ENCODE measurements at regions not wholly inside any gene's neighbourhood (a gene's known extent, or its start where the extent isn't known, plus 50 kb on each side); places are given as distances from the start of the nearest gene placed in this dataset.
"Not testable (repeated sequence)": the region's sequence is repeated elsewhere in the genome, so short reads cannot be mapped to it uniquely, and the experiment has no call there.

DNA sequence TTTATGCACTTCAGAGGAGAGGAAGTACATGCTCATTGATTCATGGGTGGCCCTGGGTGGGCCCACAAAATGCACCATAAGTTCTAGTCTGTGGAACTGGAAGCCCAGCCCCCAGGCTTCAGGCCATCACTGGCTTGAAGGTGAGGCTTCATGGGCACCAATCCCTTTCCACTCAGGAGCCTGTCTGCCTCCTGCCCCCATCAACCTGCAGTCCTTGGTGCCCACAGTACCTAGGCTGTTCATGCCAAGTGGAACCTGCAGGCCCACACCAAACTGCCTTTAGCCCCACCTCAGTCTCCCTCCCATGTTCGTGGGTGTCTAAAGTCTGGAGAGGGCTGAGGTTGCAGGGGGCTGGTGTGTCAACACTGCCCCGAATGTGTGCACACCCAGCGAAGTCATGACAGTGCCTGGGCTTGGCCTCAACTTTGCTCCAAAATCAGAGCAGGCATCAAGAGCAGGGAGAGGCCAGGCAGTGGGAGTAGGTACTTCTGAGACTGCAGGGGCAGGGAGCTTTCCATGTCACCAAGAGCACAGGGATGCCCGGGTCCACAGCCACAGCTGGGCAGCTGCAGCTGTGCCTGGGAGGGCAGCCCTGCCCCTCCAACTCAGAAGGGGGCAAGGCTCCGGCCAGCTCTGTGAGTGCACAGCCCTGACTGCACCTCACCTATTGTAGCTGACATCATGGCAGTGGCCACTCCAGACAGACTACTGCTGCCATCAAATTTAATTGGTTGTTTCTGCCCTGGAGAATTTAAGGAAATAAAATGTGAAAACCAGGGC lies 1250.4 kb upstream of the IGFBP7 start:
- no peak for DNase-seq (ENCODE audit: low spot score)

DNA sequence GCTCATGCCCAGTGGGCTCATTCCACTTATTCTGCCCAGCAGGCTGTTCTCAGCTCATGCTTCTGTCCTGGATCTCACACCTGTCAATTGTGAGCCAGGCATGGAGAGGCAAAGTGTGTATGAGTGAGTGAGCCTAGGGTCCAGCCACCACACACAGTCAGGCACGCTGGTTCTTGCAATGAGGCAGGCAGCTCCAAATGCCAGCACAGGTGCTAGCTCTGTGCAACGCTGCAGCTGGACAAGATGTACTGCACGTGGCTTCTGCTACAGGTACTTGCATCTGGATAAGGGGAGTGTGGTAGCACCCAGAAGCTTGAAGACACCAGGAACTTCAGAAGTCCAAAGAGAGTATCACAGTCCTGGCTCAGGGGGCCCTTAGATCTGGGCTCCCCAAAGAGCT lies 1249.4 kb upstream of the IGFBP7 start:
- no peak for DNase-seq (ENCODE audit: low spot score)

DNA sequence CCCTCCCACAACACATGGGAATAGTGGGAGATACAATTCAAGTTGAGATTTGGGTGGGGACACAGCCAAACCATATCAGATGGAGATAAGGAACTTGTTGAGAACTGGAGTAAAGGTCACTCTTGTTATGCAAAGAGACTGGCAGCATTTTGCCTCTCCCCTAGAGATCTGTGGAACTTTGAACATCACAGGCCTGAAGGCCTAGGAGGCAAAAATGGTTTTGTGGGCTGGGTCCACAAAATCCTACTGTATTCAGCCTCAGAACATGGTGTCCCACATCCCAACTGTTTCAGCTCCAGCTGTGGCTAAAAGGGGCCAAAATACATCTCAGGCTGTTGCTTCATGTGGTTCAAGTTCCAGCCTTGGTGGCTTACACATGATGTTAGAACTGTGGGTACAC lies 1247.8 kb upstream of the IGFBP7 start:
- no peak for DNase-seq (ENCODE audit: low spot score)

DNA sequence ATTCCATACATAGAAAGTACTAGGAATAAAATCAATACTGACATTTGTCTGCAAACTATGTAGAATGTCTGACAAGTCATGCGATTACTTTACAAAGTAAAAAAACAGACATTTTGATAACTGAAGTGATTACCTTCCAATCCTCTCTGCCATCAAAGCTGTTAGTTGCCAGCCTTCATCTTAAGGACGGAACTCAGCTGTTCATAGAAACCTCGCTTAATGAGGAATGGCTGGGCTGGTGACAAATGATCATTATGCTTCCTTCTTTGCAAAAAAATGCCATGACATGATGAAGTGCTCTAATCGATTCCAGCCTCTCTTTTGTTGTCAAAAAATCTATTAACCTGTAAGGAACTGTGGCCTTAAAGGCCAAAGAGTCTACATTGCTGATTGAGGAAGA lies 1214.9 kb upstream of the IGFBP7 start:
- DNase-seq (ENCODE audit: low spot score), result no peak

DNA sequence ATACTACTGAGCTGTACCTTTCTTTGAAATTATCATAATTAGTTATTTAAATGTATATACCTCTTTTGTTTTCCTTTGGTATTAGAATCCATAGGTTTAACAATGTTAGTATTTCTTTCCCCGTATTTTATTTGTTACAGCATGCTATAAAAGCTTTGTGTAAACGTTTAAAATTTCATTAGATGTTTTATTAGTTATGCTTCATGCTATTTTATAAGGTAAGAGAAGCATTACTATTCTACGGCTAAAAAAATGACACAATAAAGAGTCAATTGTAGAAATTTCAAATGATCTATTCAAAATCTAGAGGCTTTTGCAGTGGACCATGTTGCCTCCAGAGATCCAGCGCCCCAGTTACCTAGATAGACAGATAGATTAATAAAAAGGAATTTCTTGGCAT lies 1203.3 kb upstream of the IGFBP7 start:
- DNase-seq (ENCODE audit: low spot score), result no peak

DNA sequence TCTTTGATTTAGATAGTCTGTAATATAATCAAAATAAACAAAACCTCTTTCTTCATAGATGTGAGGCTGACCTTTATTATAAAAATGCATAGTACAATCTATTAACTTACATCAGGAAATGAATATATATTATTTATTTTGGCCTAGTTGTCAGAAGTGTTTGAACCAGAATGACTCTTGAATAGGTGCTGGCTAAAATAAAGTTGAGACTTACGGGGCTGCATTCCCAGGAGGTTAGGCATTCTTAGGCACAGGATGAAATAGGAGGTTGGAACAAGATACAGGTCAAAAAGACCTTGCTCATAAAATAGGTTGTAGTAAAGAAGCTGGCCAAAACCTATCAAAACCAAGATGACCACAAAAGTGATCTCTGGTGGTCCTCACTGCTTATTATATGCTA lies 1193.3 kb upstream of the IGFBP7 start:
- DNase-seq (ENCODE audit: low spot score), result no peak

DNA sequence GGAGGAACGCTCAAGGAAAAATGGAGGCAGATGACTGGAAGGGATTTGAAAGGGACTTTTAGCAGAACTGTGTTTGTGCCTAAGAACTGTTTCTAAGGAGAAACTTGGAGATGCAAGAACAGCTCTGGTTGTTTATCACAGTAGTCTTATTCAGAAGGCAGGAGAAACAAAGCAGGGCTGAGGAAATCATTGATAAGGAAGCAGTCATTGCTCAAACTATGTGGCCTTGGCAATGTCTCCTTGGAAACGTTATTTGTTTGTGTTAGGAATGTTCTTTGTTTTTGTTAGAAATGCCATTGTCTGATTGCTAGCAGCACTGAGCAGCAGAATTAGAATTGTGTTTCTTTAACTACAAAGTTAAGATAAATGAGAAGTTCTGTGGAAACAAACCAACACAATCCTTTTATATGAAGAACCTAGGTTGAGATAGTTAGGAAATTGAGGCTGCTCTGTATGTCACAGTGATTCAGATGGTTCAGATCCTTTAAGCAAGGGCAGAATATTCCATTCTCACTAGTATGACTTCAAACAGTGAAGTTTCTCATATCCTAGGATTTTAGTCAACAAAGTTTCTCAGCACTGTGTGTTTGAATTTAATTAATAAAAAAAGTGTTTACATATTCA lies 1191.3 kb upstream of the IGFBP7 start:
- peak; percentile 5 for DNase-seq (ENCODE audit: low spot score)

DNA sequence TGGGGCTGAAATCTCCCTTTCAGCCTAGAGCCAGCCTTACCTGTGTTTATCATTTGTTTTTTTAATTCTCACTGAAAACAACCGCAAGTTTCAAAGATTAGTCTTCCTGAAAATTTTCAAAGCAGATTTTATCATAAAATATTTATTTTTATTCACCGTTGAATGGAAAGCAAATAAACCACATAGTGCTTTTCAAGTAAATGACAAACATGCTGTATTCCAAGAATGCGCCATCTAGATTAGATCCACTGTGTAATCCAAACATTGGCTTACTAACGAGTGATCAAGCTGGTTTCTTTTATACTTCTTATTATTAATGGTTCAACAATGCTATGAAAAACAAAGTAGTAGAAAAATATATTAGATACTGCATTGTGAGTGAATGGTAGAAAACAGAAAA lies 1176.2 kb upstream of the IGFBP7 start:
- DNase-seq (ENCODE audit: low spot score), result no peak

DNA sequence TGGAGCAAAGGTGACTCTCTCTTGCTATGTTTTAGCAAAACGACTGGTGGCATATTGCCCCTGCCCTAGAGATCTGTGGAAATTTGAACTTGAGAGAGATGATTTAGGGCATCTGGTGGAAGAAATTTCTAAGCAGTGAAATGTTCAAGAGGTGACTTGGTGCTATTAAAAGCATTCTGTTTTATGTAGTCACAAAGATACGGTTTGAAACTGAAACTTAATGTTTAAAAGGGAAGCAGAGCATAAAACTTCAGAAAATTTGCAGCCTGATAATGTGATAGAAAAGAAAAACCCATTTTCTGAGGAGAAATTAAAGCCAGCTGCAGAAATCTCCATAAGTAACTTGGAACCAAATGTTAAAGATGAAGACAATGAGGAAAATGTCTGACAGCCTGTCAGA lies 1170.7 kb upstream of the IGFBP7 start:
- not testable (repeated sequence) for DNase-seq (ENCODE audit: low spot score)

DNA sequence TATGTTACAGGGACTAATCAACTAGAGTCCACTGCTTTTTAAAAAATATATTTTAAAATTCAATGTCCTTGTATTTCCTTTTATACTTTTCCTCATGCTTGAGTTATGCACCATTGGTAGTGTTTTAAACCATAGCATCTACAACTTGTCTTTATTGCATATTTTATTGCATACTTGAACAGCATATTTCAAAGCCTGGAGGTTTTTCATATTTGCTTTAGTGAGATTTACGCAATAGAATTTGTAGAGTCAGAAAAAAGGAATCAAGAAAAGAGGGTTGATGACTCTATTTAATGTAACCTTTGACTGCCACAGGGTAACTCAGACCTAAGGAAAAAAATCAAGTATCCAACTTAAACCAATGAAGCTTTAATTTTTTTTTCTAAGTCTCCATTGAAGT lies 1165.7 kb upstream of the IGFBP7 start:
- no peak for DNase-seq (ENCODE audit: low spot score)

DNA sequence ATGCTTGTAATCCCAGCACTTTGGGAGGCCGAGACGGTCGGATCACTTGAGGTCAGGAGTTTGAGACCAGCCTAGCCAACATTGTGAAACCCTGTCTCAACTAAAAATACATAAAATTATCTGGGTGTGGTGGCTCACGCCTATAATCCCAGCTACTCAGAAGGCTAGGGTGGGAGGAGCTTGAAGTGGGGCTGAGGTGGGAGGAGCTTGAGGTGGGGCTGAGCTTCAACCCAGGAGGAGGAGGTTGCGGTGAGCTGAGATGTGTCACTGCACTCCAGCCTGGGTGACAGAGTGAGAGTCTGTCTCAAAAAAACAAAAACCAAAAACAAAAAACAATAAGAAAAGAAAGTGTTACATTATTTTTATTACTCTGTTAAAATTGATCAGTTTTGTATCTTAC lies 1164.4 kb upstream of the IGFBP7 start:
- no peak for DNase-seq (ENCODE audit: low spot score)

DNA sequence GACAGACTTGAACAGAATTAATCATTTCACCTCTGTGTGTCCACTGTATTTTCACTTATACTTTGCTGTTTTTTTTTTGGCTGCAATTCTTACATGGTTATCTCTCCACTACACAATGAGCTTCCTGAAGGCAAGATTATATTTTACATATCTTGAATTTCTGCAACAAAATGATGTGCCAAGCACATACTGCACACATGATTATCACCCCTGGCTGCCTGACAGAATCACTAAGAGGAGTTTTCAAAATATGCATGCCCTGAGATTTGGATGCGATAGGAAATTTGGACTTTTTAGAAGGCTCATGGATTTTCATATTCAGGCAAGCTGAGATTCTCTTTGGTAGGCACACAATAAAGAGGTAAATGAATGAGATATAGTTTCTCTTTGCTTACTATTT lies 1162.1 kb upstream of the IGFBP7 start:
- no peak for DNase-seq (ENCODE audit: low spot score)

DNA sequence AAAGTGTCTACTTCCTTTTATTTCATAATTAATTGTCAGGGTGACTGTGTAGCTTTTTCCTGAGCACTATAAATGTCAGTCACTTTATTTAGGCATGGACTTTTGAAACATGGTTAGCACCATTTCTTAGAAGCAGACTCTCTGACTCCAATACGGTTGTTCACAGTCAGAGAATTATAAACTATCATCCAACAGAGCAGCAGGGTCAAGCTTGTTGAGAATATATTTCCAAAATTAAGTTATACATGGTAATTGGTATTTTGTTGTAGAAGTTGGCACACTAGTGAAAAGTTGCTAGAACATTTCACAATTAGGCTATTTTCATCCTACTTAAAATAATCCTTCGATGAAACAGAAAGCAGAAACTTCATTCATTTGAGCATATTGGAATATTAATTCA lies 1155.5 kb upstream of the IGFBP7 start:
- DNase-seq (ENCODE audit: low spot score), result no peak

DNA sequence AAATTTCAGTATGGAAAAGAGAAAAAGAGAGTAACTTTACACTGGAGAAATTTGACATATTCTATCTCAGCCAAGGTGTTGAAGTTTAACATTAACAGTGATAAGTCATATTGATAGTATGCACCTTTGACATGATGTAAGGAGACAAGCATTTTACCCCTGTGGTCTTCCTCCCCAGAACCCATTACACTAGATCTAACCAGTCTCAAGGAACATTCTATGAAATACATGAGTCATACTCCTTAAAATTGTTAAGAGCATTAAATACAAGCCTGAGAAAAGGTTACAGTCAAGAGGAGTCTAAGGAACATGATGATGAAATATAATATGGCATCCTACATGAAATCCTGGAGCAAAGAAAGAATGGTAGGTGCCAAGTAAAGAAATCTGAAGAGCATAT lies 1151.3 kb upstream of the IGFBP7 start:
- no peak for DNase-seq (ENCODE audit: low spot score)

DNA sequence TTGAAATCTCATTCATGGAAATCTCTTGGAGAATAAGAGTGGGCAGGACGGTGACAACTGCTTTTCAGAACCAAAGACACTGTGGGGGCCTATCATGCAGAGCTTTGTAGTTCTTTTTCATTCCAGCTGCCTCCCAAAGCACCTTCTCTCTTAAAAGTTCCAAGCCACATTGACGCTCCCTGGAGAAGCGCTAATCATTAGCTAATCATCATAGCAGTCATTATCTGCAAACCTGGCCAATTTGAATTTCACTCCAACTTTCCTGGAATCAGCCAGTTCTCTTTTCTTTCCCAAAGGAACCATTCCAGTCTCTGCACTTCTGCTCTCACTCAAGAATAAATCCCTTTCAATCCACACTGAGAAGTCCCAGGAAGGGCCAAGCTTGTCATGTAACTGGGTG lies 1144.1 kb upstream of the IGFBP7 start:
- no peak for DNase-seq (ENCODE audit: low spot score)

DNA sequence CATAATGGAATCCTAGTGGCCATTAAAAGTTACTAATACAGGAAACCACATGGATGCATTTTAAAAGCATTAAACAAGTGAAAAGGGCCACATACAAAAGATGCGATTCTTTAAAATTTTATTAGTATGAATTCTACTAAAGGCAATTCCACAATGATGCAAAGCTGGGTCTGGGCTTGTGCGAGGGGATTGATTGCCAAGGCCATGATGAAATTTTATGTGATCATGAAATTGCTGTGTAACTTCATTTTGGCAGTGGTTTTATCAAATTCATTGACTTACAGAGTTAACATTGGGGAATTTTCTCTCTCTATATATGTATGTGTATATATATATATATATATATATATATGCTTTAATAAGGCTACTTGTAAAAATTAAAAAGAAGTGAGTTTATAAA lies 1142.5 kb upstream of the IGFBP7 start:
- DNase-seq (ENCODE audit: low spot score), result no peak

DNA sequence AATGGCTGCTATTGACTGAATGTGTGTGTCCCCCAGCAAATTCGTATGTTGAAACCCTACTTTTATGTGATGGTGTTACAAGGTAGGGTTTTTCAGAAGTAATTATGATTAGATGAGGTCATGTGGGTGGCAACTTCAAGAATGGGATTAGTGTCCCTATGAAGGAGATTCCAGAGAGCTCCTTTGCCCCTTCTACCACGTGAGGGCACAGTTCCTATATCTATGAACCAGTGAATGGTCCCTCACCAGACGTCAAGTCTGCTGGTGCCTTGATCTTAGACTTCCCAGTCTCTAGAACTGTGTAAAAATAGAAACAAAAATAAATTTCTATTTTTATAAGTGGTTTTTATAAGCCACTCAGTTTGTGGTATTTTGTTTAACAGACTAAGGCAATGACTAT lies 1137.6 kb upstream of the IGFBP7 start:
- DNase-seq (ENCODE audit: low spot score), result peak; percentile 21

DNA sequence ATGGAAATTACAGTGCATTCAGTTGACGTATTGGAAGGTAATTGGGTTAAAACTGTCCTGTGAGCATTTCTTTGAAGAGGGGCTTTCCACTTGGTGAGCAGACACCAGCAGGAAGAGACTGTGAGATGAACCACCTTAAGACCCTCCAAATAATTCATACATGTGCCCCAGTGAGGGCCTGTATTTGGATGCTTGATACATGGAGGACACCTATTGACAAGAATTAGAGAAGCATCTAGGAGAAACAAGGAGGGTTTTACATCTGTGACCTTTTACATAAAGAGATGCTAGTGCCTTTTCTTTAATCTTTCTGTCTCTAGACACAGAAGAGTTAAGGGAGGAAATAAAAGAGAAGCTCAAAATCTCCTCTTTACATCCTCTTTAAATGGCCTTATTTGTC lies 1115.3 kb upstream of the IGFBP7 start:
- DNase-seq (ENCODE audit: low spot score), result no peak

DNA sequence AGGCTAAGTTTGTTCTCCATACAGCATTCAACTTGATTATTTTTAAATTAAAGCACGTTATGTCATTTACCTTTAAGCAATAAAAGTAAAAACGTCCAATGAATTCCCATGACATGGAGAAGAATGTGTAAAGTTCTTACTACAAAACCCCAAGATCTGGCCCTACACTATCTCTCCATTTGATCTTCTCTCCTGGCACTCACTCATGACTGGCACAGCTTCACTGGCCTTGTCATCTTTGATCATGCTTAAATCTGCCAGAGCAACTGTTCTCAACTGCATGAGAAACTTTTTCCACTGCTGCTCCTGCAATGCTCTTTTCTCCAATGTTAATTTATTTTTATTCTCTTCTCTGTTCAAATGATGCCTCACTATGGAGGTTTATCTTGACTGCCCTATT lies 1109.0 kb upstream of the IGFBP7 start:
- DNase-seq (ENCODE audit: low spot score), result no peak

DNA sequence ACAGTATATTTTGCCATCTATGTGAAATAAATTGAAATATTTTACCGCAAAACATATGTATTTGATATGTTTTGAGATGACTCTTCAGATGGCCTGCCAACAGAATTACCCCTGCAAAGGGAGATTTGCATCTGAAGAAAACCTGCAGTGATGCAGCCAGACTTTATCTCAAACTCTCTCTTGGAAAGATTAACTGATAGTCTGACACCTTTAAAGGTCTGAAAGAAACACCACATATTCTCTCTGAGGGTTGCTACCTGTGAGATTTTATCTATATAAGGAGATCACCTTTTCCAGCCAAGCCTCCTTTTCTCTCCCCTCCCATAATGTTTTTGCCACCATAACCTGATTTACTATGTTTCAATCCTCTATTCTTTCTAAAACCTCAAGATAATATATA lies 1106.3 kb upstream of the IGFBP7 start:
- DNase-seq (ENCODE audit: low spot score), result no peak

DNA sequence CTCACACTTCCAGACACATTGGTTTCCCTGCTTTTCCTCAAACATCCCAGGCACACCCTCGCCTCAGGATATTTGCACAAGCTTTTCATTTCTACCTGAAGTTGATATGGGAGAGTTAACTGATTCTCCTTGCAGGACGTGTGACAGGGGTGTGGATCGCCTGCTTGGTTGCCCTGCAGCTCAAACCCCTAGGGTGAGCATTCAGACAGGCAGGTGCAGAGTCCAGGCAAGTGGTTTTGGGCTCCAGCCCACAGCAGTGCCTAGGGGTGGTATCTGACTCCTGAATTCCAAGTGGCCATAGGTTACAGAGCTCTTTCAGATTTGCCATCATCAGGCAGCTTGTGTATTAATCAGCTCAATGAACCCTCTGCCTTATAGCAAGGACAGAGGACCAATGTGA lies 1104.2 kb upstream of the IGFBP7 start:
- DNase-seq (ENCODE audit: low spot score), result no peak

DNA sequence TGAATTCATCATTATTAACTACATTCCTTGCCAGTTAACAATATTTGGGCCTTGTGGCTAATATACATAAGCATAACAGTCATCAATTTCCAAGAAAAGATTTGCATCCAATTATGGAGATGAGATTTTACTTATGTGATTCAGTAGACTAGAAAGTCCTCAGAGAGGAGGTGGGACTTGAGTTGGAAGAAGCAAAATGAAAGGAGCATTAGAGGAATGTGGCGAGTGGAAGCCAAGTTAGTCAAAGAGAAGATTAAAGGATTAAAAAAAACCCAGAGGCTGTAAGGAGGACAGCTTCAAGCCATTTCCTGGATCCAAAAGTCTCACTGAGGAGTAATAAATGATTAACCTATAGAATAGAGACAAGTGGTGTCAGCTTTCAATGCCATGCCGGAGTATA lies 1099.4 kb upstream of the IGFBP7 start:
- DNase-seq (ENCODE audit: low spot score), result no peak

DNA sequence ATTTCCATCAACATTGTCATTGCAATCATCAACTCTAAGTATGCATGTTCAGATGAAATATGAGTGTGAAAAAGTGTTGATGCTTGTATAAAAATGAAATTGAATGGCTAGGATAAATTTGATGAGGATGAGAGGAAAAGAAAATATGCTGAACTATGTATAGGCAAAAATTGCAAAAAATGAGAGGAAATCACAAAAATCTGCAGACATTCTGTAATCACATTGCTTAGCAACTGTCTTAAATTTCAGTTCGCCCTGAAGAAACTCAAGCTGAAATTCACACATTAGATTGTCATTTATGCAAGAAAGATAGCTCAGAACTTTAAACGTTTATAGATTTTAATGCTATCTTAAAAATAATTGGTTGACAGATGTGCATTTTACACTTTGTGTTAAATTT lies 1098.8 kb upstream of the IGFBP7 start:
- no peak for DNase-seq (ENCODE audit: low spot score)

All from iPS-NIHi11 (cell line).